HG03066 (cell line): ENCODE measurements at regions not wholly inside any gene's neighbourhood (a gene's known extent, or its start where the extent isn't known, plus 50 kb on each side); places are given as distances from the start of the nearest gene placed in this dataset.

Experiments
- ATAC-seq: cut with Tn5 transposase; IDR thresholded peaks from one replicate; pipeline ENCODE4 v1.9.1; 2021; ENCODE audit warnings: low read depth; ENCODE audit not compliant: unreplicated experiment

- ATAC-seq, result no peak
These were observed 606.9 kb upstream of the SALL1 start for GRCh38 chr16:51757921-51758479.

- no peak for ATAC-seq
These were observed 606.4 kb upstream of the SALL1 start for GRCh38 chr16:51757505-51757904.

- no peak for ATAC-seq
These were observed 606.0 kb upstream of the SALL1 start for GRCh38 chr16:51757124-51757470.

GRCh38 chr16:51756447-51757123 lies 605.5 kb upstream of the SALL1 start:
- no peak for ATAC-seq

GRCh38 chr16:51755577-51756355 lies 604.7 kb upstream of the SALL1 start:
- ATAC-seq, result no peak

GRCh38 chr16:51755039-51755501 lies 604.0 kb upstream of the SALL1 start:
- no peak for ATAC-seq

GRCh38 chr16:51753467-51754127 lies 602.5 kb upstream of the SALL1 start:
- no peak for ATAC-seq

GRCh38 chr16:51752438-51752995 lies 601.4 kb upstream of the SALL1 start:
- no peak for ATAC-seq

- ATAC-seq, result no peak
These were observed 596.3 kb upstream of the SALL1 start for GRCh38 chr16:51747329-51747728.

- no peak for ATAC-seq
These were observed 583.1 kb upstream of the SALL1 start for GRCh38 chr16:51734220-51734619.

GRCh38 chr16:51733181-51733580 lies 582.1 kb upstream of the SALL1 start:
- ATAC-seq, result no peak

GRCh38 chr16:51731160-51731559 lies 580.1 kb upstream of the SALL1 start:
- no peak for ATAC-seq

- no peak for ATAC-seq
These were observed 572.1 kb upstream of the SALL1 start for GRCh38 chr16:51723036-51723724.

- ATAC-seq, result no peak
These were observed 571.4 kb upstream of the SALL1 start for GRCh38 chr16:51722467-51722866.

- ATAC-seq, result no peak
These were observed 568.3 kb upstream of the SALL1 start for GRCh38 chr16:51719376-51719775.

- no peak for ATAC-seq
These were observed 565.1 kb upstream of the SALL1 start for GRCh38 chr16:51716195-51716594.

GRCh38 chr16:51713502-51713901 lies 562.4 kb upstream of the SALL1 start:
- no peak for ATAC-seq

- ATAC-seq, result no peak
These were observed 560.0 kb upstream of the SALL1 start for GRCh38 chr16:51710905-51711563.

- ATAC-seq, result no peak
These were observed 559.1 kb upstream of the SALL1 start for GRCh38 chr16:51710186-51710585.

GRCh38 chr16:51708861-51709260 lies 557.8 kb upstream of the SALL1 start:
- no peak for ATAC-seq
